ENCODE measurements at regions not wholly inside any gene's neighbourhood (a gene's known extent, or its start where the extent isn't known, plus 50 kb on each side); places are given as distances from the start of the nearest gene placed in this dataset.

- no peak for TF ChIP-seq CTCF (IDR thresholded peaks at IDR 0.05; ENCODE audit: low read length)
- TF ChIP-seq EZH2 (IDR thresholded peaks at IDR 0.05; ENCODE audit: borderline replicate concordance, low read length): no peak
Measured at GRCh38 chr1:173114346-173114745, 63.6 kb upstream of the TNFSF18 start.

Measured in OCI-LY1 (cell line).